Nephron (organoid): ENCODE measurements at regions not wholly inside any gene's neighbourhood (a gene's known extent, or its start where the extent isn't known, plus 50 kb on each side); places are given as distances from the start of the nearest gene placed in this dataset.

Experiments
- H3K27ac Mint-ChIP-seq, 3 experiments: 2 replicates each; pipeline ENCODE4 v1.8.0; 2020; ENCODE audit warnings: mixed read lengths in 3 of 3, mild to moderate bottlenecking in 2 of 3, moderate library complexity in 1 of 3
- H3K27me3 Mint-ChIP-seq: 2 replicates; pipeline ENCODE4 v1.8.0; 2021; ENCODE audit warnings: low read depth, mild to moderate bottlenecking, moderate library complexity, mixed read lengths
- H3K36me3 Mint-ChIP-seq: 2 replicates; pipeline ENCODE4 v1.8.0; 2020; ENCODE audit warnings: low read depth, mixed read lengths
- H3K4me1 Mint-ChIP-seq: 2 replicates; pipeline ENCODE4 v1.8.0; 2020; ENCODE audit warnings: mixed read lengths
- H3K4me3 Mint-ChIP-seq, 3 experiments: 2 replicates each; pipeline ENCODE4 v1.8.0; 2020; ENCODE audit warnings: mild to moderate bottlenecking in 3 of 3, mixed read lengths in 3 of 3, moderate library complexity in 2 of 3
- H3K9me3 Mint-ChIP-seq: 2 replicates; pipeline ENCODE4 v1.8.0; 2020; ENCODE audit warnings: mixed read lengths
- CTCF ChIP-seq, 3 experiments: fragments of 200-600 bp; sonication (generic); IDR thresholded peaks; one replicate each; pipeline ENCODE4 v1.5.0; 2021; ENCODE audit warnings: antibody characterized with exemption in 3 of 3; ENCODE audit not compliant: unreplicated experiment in 3 of 3

GRCh38 chr13:58869566-58869965 is 1238.0 kb downstream of the PCDH17 start:
- H3K4me3 Mint-ChIP-seq = no peak overlapping the region

GRCh38 chr13:58876473-58876872 is 1244.9 kb downstream of the PCDH17 start:
- Mint-ChIP-seq H3K27ac (no peak overlapping the region), H3K4me1 (no peaks in the 10 kb centered on the region), H3K36me3 (no peaks in the 10 kb centered on the region), H3K9me3 (peaks cover 2% of the 10 kb centered on the region), H3K4me3 (no peak overlapping the region), H3K27me3 (no peaks in the 10 kb centered on the region)
- no peak for TF ChIP-seq CTCF (IDR thresholded peaks at IDR 0.05; ENCODE audit: unreplicated experiment in 3 of 3)

More at GRCh38 chr13:58869566-58869965, 1238.0 kb downstream of the PCDH17 start:
- no peaks in the 10 kb centered on the region for H3K4me1 Mint-ChIP-seq
- peaks cover 7% of the 10 kb centered on the region for H3K9me3 Mint-ChIP-seq
- no peak for TF ChIP-seq CTCF (IDR thresholded peaks at IDR 0.05; ENCODE audit: unreplicated experiment in 3 of 3)
- no peaks in the 10 kb centered on the region for H3K27me3 Mint-ChIP-seq
- H3K36me3 Mint-ChIP-seq = no peaks in the 10 kb centered on the region
- H3K27ac Mint-ChIP-seq = no peak overlapping the region

GRCh38 chr13:58879114-58879513 is 1247.6 kb downstream of the PCDH17 start:
- H3K27ac Mint-ChIP-seq = no peak overlapping the region
- H3K27me3 Mint-ChIP-seq = no peaks in the 10 kb centered on the region
- H3K4me3 Mint-ChIP-seq = no peak overlapping the region
- H3K36me3 Mint-ChIP-seq = no peaks in the 10 kb centered on the region
- H3K4me1 Mint-ChIP-seq = peaks cover 7% of the 10 kb centered on the region
- H3K9me3 Mint-ChIP-seq = no peaks in the 10 kb centered on the region
- no peak for TF ChIP-seq CTCF (IDR thresholded peaks at IDR 0.05; ENCODE audit: unreplicated experiment in 3 of 3)

- Mint-ChIP-seq H3K9me3 (no peaks in the 10 kb centered on the region), H3K4me3 (no peak overlapping the region), H3K27ac (peak overlapping the region in 2 of 3 experiments; percentile 4 to 57), H3K36me3 (no peaks in the 10 kb centered on the region), H3K27me3 (no peaks in the 10 kb centered on the region), H3K4me1 (peaks cover 10% of the 10 kb centered on the region)
- TF ChIP-seq CTCF (IDR thresholded peaks at IDR 0.05; ENCODE audit: unreplicated experiment in 3 of 3) = no peak
Measured at GRCh38 chr13:58882516-58882915, 1251.0 kb downstream of the PCDH17 start.

GRCh38 chr13:58883405-58883804 is 1251.9 kb downstream of the PCDH17 start:
- Mint-ChIP-seq H3K9me3 (no peaks in the 10 kb centered on the region), H3K4me1 (peaks cover 10% of the 10 kb centered on the region), H3K36me3 (no peaks in the 10 kb centered on the region), H3K27me3 (no peaks in the 10 kb centered on the region), H3K4me3 (no peak overlapping the region), H3K27ac (peak overlapping the region in 1 of 3 experiments; percentile 49)
- TF ChIP-seq CTCF (IDR thresholded peaks at IDR 0.05; ENCODE audit: unreplicated experiment in 3 of 3) = no peak

- Mint-ChIP-seq H3K27ac (peak overlapping the region; percentile 82 to 94 (median 93)), H3K36me3 (no peaks in the 10 kb centered on the region), H3K4me3 (no peak overlapping the region), H3K4me1 (peaks cover 10% of the 10 kb centered on the region), H3K27me3 (no peaks in the 10 kb centered on the region), H3K9me3 (no peaks in the 10 kb centered on the region)
- no peak for TF ChIP-seq CTCF (IDR thresholded peaks at IDR 0.05; ENCODE audit: unreplicated experiment in 3 of 3)
Measured at GRCh38 chr13:58884353-58885209, 1253.0 kb downstream of the PCDH17 start.
